CD4-positive, alpha-beta T cell treated with Interferon alpha-2 for 1 hour (primary cell): ENCODE measurements at regions not wholly inside any gene's neighbourhood (a gene's known extent, or its start where the extent isn't known, plus 50 kb on each side); places are given as distances from the start of the nearest gene placed in this dataset.

Source experiments
- DNase-seq, 2 donors: peaks; one replicate each; pipeline ENCODE4 v3.0.0-alpha.2; 2020 to 2022

DNA sequence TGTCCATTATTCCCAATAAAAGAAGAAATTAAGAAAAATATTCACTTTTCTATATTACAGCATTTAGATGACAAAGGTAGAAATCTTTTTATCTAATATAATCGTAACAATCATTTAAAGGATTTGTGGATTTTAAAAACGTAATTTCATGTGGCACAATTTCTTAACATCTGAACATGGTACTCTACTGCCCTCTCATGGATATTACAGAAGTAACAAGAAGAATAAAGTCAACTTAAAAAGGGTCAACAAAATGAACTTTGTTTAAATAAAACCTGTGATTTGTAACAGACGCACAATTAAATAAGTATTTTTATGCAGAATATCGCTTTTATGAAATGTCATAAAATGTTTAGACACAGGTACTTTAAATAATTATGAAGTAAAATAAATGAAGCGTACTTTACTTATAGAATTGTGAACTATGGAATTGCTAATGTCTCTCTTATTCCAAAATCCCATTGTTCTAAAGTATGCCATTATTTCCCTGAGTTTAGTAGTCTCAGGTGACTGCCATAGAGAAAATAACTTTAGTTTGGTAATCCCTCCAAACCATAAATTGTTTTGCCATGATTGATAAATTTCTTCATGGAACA, 366.8 kb upstream of the ZNF385D start:
- DNase-seq: peak in 1 of 2 donors; percentile 5

DNA sequence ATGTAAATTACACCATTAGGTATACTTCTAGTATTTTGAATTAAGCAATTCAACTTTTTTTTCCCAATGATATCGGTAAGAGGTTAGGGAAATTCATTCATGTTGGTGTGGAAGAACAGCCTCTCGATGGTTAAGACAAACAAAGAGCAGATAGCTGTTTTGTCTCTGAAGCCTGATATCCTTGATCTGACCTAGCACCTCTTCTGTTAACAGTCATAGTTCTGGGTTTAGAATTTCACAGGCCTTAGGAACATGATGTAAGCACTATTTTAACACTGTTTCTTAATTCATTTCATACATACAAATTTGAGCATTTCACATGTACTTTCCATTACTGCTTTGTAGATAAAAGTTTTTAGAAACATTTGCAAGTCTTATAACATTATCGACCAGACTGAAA, 367.5 kb upstream of the ZNF385D start:
- DNase-seq: no peak

DNA sequence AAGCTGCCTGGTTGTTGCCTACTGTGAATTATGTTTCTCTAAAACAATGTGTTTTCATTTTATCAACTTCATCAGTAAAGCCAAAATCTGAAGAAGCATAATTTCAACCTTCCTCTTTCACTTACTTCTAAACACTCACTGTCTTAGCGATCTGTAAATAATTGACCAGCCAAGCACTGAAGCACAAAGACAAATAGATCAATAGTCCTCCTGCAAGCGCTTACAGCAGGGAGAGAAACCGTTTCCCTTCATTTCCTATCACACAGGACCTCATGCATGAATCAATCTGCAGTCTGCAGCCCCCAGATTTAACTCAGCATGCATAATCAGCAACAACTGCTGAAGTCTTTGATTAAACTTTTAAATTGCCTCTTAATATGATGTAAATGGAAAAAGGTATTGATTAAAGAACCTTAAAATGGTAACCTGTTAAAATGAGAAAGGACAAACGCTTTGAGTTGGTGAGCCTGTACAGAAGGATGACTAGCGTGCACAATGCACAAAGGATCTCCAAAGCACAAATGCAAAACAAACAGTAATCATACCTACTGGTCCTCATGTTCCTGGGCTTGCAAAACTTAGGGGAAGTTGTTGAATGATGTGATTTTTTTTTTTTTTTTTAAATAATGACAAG, 370.2 kb upstream of the ZNF385D start:
- DNase-seq: no peak

DNA sequence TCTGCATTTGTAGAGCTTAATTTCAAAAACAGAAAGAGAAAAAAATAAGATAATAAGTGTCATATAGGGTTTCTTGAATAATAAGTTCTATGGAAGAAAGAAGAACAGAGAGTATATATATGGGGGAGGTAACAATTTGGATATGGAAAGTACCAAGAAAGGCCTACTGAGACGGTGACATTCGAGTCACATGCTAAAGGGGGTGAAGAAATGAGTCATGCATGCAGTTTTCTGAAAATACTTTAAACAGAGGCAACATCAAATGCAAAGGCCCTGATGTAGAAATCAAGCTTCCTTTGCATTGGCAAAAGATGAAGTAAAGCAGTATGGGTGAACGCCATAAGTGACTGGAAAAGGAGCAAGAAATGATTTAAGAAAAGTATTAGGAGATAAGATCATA, 371.6 kb upstream of the ZNF385D start:
- no peak for DNase-seq

DNA sequence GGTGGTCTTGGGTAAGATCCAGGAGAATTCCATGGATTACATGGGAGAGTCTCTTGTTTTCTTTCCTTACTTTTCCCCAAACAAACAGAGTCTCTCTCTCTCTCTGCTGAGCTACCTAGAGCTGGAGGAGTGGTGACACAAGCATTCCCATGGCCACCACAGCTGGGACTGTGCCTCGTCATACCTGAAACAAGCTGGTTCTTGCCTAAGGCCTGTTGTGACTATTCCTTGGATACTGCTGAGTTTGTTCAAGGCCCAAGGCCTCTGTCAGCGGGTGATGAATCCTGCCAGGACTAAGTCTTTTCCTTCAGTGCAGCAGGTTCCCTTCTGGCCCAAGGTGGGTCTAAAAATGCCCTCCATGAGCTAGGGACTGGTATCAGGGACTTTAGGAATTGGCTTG, 378.1 kb upstream of the ZNF385D start:
- DNase-seq: no peak

DNA sequence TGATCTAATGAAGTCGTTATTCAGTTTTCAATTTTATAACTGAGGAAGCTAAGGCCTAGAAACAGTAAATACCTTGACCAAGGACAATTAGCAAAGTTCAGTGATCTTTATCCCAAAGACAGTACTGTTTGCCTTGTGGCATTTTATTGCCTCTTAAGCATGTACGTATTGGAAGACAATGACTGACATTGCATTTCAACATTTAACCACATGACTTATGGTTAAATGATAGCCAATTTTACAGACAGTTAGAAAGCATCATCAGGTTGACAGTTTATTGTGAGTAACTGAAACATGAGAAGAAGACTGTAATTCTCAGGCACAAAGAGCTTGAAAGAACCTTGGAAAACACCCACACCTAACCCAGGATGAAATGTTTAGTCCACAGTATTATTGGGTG, 390.8 kb upstream of the ZNF385D start:
- no peak for DNase-seq

DNA sequence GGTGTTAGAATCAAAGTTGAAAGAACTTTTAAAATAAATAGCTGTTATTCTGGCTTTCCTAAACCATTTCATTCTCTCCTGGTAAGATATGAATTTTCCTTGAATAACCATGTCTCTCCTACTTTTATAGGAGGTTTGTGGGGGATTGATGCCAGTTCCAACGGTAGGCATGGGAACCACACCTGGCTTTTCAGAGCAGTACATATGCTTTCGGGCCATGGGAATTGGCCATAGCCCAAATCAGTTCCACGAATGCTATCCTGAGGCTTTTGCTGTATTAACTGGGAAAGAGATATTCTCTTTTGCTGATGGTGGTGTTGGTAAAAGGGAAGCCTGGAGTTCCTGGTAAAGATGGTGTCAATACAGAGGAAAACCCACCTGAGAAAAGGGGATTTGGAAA, 396.2 kb upstream of the ZNF385D start:
- no peak for DNase-seq

DNA sequence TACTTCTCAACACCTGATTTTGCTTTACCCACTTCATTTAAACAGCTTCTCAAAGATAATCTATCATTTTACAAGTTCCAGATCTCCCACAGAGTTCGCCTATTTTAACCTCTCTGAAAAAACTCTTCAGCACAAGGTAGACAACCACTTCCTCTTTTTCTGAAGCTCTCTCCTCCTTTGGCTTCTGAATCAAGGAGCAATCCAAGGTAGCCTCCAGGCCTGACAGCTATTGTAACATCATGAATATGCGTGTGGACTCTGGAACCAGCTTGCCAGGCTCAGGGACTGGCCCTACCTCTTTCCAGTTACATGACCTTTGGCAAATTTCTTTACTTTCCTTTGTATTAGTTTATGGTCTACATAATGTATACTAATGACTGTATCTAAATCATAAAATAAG, 405.9 kb upstream of the ZNF385D start:
- DNase-seq: no peak

DNA sequence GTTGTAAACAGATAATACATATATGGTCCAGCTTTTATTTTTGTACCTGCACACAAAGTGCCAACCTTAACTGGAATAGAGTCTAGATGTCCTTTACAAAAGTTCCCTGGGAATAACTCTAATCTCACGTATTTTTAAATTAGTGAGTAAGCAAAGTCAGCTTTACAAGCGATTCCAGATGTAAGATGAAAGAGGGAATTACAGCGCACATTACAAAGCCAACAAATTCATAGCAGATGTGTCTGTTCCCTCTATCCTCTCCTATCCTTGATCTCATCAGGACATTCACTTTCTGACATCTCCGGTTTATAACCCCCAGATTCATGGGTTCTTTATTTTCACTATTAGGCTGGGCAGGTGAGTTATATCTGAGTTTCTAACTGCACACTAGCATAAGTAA, 406.8 kb upstream of the ZNF385D start:
- no peak for DNase-seq

DNA sequence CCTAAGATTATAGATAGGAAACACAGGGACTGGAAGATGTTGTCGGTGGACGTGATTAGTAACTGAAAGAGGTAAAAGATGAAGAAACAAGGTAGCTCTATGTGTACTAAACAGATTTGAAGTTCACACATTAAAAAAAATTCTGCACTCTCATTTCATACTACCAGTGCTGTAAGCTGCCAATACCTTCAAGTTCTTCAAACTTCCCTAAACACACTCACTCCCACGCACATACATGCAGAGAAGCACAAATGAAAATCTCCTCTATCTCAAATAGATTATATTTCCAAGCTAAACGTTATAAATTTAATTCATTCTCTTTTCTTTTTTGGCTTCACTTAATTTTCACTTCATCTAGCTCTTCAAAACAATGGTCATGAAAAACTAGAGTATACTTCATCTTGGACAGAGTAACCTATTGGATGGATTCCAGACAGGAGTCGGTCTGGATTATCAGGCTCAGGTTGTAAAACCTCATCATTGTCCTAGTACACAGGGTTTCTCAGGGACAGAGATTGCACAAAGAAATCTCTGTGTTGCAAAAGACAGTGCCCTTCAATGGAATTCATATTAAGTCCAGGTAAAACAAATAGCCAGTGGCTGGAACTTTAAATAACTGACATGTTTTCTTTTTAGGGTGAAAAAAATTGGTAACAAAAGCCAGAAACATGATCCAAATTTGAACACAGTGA, 408.1 kb upstream of the ZNF385D start:
- DNase-seq: no peak

DNA sequence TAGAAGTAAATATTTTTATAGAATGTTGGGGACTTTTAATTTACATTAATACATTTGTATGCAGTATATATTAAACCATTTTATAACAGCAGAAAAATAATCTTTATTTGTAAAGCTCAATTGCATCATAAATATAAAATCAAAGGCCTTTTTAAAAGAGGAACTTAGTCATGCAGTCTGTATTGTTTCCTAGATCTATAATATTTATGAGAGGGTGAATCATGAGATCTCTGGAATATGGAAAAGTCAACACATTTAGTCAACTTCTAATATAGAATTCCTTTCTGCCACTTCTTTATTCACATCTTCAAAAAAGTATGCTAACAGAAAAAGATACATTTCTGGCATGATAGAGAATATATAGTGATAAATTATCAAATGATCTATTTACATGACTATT, 410.3 kb upstream of the ZNF385D start:
- DNase-seq: no peak

DNA sequence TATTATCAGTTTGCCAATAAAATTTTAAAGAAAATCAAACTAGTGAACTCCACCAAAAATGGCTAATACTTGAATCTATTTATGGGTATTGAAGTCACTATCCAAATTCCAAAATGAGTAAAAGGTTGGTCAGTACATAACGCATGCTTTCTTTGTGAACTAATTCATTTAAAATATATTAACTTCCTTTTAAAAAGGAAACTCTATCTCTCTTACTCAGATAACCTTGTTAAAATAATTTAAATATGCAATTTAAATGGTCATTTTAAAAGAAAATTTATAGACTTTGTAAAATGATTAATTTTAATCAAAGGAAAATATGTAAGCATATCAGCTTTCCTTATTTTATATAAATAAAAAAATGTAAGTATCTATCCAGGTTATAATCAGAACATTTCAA, 419.4 kb upstream of the ZNF385D start:
- no peak for DNase-seq

DNA sequence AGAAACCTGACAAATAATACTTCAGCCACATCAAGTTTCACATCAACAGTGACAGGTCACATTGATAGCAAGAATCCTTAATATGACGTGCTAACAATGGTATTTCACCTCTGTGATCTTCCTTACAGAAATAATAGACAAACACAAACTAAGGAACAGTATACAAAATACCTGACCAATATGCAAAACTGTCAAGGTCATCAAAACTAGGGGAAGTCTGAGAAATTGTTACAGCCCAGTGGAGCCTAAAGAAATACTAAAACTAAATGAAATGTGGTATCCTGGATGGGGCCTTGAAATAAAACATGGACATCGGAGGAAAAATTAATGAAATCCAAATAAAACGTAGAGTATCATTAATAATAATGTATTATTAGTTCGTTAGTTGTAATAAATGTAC, 422.0 kb upstream of the ZNF385D start:
- no peak for DNase-seq

DNA sequence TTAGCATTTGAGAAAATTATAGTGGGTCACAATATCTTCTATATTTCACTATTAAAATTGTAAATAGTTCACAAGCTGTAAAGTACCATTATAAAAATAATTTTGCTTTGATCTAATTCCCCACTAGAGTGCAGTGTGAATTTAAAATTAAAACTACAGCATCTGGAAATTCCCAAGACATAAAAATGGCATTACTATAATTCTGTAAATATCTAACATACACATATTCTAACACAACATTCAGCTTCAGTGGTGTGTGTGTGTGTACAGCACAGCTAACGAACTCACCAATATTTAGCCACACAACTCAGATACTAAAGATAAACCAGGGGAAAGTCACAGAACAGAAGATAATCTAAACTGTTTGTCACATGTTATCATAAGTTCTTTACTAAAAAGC, 424.9 kb upstream of the ZNF385D start:
- no peak for DNase-seq

DNA sequence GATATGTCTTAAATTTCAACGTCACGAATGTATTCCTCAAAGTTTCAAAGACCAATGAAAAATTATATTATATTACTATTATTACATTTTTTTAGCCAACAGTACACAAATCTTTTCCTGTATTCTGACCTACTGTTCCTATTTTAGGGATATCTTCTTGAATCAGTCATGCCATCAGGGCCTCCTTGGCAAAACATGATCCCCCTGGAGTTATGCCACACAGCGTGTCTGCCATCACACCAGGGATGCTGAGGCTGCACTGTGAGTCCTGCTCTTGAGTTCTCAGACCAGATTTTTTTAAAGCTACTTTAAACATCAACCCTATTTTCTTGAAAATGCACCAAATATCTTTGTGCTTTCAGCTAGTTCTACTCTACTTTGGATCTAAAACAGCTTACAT, 425.9 kb upstream of the ZNF385D start:
- DNase-seq: no peak

DNA sequence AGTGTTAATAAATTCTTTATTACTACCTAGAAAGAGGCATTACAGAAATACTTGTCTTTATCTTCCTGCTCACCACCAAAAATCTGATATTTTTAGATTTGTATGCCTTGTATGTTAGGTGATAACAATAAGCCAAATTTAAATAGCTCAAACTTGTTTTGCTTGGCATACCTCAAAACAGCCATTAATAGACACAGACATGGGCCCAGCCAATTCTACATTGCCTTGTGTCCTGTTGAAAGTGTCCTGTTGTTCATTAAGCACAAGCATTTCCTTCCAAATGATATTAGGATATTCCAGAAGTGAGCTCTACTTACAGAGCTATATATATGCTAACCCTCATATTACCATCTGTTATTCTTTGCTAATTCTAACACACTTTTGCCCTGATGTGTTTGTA, 438.6 kb upstream of the ZNF385D start:
- no peak for DNase-seq

DNA sequence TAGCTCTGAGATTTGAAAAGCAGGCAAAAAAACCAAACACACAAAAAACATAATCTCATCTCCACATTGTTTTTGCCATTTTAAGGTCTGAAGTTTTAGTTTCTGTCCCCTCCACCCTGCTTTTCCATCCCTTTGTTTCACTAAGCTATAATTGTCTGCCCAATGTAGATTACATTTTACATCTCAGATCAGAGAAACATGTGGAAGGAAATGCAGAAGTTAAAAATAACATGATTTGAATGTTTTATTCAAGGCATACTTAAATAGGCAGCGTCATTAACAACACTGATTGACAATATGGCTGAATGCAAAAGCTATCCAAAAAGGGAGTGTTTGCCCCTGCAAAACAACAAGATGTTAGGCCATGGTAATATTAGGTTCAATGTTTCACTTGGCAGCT, 448.1 kb upstream of the ZNF385D start:
- DNase-seq: no peak

DNA sequence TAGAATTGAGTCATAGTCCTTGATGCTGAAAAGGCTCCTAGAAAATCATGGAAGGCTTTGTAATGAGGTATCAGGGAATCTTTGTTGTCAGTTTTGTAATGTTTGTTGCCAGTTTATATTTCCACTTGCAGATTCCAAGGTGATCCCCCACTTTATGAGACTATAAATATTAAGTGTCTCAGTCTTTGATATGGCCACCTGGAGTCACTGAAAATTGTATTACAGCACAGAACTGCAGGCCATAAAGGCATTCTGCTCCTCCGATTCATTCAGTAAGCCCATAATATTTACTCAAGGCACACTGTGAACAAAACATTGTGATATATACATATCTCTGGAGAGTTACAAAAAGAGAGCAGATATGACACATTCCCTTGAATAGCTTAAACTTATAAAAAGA, 457.8 kb upstream of the ZNF385D start:
- DNase-seq: no peak

DNA sequence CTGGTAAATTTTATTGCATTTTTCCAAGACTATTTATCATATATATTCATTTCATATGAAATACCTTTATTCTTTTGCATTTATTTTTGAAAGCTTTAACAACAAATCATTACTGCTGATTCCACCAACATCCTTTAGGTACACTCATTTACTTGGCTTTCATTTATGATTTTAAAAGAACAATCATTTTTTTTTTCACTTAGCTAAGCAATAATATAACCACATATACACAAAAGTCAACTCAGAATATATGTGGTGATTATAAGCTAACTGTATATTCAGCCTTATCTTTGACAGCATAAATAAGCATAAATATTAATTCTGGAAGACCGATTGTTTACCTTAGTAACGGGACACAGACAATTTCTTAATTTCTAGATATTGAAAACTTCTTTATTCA, 458.6 kb upstream of the ZNF385D start:
- DNase-seq: no peak

DNA sequence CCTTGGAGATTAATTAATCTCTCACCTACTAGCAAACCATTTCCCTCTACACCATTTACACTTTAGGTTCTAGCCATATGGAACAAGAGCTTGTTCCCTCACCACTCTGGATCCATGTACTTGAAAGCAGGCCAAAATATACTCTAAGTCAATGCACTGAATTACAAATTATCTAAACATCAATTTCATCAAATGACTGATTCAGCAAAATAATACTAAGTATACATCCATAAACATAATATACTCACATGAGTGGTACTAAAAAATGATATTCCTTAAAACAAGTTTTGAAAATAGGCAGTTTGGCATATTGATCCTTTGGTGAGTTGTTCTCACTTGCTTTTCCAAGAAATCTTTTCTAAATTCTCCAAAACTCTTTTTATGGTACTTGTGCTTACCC, 459.7 kb upstream of the ZNF385D start:
- DNase-seq: no peak

DNA sequence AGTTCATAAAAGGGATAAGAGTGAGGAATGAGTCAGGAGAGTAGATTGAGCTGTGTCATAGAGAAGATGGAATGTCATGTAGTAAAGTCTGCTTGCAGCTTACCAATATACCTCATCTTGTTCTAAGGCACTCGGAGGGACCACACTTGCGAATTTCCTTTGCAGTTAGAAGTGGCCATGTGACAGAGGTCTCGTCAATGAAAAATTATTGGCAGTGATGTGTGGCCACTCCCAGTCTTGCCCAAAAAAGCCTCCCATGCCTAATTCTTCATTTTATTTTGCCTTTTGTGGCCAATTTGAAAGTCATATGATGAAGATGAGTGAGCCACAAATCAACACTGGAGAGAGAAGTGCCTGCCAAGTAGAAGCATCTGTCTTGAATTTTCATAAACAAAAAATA, 465.6 kb upstream of the ZNF385D start:
- no peak for DNase-seq

DNA sequence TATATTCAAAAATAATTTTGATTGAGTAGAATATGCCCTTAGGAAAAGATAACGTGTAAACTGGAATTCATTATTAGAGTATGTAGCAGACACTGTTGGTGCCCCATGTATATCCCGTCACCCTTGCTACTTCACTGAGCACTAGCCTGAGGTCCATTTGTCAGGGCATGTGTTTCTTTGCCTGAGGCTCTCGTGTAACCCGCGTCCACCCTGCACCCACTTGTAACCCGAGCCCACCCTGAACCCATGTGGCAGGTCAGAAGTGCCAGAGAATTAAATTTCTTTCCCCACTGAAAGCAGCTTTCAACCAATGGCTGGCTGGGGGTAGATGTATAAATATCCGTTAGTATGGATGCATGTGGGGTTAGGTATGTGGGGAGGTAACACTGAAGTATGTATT, 474.2 kb upstream of the ZNF385D start:
- no peak for DNase-seq

DNA sequence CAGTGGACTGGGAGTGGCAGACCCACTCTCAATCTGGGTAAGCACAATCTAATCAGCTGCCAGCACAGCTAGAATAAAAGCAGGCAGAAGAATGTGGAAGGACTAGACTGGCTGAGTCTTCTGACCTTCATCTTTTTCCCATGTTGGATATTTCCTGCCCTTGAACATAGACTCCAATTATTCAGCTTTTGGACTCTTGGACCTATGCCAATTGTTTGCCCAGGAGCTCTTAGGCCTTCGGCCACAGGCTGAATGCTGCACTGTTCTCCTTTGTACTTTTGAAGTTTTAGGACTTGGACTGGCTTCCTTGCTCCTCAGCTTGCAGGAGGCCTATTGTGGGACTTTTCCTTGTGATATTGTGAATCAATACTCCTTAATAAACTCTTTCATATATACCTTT, 477.7 kb upstream of the ZNF385D start:
- no peak for DNase-seq

DNA sequence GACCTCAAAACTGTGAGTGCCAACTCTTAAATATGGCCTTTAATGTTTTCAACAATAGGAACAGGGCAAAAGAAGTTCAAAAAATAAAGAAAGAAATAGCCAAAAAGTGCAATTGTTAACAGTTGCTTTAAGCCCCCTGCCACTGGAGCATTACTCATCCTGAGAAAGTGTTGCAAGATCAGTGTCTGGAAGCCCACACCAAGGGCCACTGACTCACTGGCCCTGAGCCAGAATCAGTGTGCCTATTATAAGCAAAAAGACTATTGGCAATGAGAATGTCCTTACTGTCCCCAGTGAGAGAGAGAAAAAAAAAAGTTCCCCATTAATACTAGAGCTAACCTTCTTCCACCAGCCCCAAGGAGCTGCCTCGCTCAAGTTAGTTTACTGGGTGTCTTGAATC, 480.1 kb upstream of the ZNF385D start:
- no peak for DNase-seq
